ENCODE measurements at regions not wholly inside any gene's neighbourhood (a gene's known extent, or its start where the extent isn't known, plus 50 kb on each side); places are given as distances from the start of the nearest gene placed in this dataset.

- H3K4me3 ChIP-seq (ENCODE audit: low read depth, low read length), result no peak overlapping the region
- no peak for TF ChIP-seq CTCF (IDR thresholded peaks at IDR 0.05; ENCODE audit: borderline replicate concordance, insufficient read depth, low read depth, low read length)
Measured at GRCh38 chr2:215654148-215654819, 218.4 kb upstream of the FN1 start.

- H3K4me3 ChIP-seq (ENCODE audit: low read depth, low read length), result no peak overlapping the region
- no peak for TF ChIP-seq CTCF (IDR thresholded peaks at IDR 0.05; ENCODE audit: borderline replicate concordance, insufficient read depth, low read depth, low read length)
Measured at GRCh38 chr2:215653344-215654030, 217.6 kb upstream of the FN1 start.

- H3K4me3 ChIP-seq (ENCODE audit: low read depth, low read length), result no peak overlapping the region
- no peak for TF ChIP-seq CTCF (IDR thresholded peaks at IDR 0.05; ENCODE audit: borderline replicate concordance, insufficient read depth, low read depth, low read length)
Measured at GRCh38 chr2:215652388-215652787, 216.5 kb upstream of the FN1 start.

- no peak overlapping the region for H3K4me3 ChIP-seq (ENCODE audit: low read depth, low read length)
- no peak for TF ChIP-seq CTCF (IDR thresholded peaks at IDR 0.05; ENCODE audit: borderline replicate concordance, insufficient read depth, low read depth, low read length)
Measured at GRCh38 chr2:215651412-215651811, 215.5 kb upstream of the FN1 start.

- TF ChIP-seq CTCF (IDR thresholded peaks at IDR 0.05; ENCODE audit: borderline replicate concordance, insufficient read depth, low read depth, low read length), result no peak
Measured at GRCh38 chr2:215644233-215644897, 208.5 kb upstream of the FN1 start.

GRCh38 chr2:215638687-215639086 is 202.8 kb upstream of the FN1 start:
- no peak overlapping the region for H3K4me3 ChIP-seq (ENCODE audit: low read depth, low read length)
- no peak for TF ChIP-seq CTCF (IDR thresholded peaks at IDR 0.05; ENCODE audit: borderline replicate concordance, insufficient read depth, low read depth, low read length)

More at GRCh38 chr2:215644233-215644897, 208.5 kb upstream of the FN1 start:
- no peak overlapping the region for H3K4me3 ChIP-seq (ENCODE audit: low read depth, low read length)
